ENCODE measurements at regions not wholly inside any gene's neighbourhood (a gene's known extent, or its start where the extent isn't known, plus 50 kb on each side); places are given as distances from the start of the nearest gene placed in this dataset.
"Not testable (repeated sequence)": the region's sequence is repeated elsewhere in the genome, so short reads cannot be mapped to it uniquely, and the experiment has no call there.

GRCh38 chr10:25738776-25739175, 195.3 kb upstream of the MYO3A start:
- H3K4me3 ChIP-seq (ENCODE audit: control insufficient read depth, low read depth, low read length), result no peak overlapping the region
- DNase-seq (ENCODE audit: low read depth), result no peak
- TF ChIP-seq, protein P1, sequence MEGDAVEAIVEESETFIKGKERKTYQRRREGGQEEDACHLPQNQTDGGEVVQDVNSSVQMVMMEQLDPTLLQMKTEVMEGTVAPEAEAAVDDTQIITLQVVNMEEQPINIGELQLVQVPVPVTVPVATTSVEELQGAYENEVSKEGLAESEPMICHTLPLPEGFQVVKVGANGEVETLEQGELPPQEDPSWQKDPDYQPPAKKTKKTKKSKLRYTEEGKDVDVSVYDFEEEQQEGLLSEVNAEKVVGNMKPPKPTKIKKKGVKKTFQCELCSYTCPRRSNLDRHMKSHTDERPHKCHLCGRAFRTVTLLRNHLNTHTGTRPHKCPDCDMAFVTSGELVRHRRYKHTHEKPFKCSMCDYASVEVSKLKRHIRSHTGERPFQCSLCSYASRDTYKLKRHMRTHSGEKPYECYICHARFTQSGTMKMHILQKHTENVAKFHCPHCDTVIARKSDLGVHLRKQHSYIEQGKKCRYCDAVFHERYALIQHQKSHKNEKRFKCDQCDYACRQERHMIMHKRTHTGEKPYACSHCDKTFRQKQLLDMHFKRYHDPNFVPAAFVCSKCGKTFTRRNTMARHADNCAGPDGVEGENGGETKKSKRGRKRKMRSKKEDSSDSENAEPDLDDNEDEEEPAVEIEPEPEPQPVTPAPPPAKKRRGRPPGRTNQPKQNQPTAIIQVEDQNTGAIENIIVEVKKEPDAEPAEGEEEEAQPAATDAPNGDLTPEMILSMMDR (conservative IDR thresholded peaks at IDR 0.05; ENCODE audit: control insufficient read depth, insufficient read depth, low read depth, low read length), result no peak

DNA sequence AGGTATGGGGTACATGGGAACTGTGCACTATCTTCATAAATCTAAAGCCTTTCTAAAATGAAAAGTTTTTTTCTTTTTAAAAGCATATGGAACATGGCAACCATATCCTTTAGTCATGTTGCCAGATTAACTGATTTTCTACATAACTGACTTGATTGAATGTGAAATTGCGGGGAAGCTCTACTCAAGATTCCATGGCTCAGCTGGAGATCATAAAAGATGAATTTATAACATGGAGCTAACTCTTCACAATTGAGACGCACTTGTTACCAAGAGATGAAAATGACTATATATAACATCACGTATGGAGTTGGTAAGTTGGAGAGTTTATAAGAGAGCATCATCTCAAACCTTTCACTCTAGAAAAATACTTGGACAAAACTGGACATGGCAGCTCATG, 190.2 kb upstream of the MYO3A start:
- TF ChIP-seq, protein P1 (conservative IDR thresholded peaks at IDR 0.05; ENCODE audit: control insufficient read depth, insufficient read depth, low read depth, low read length), result no peak
- DNase-seq (ENCODE audit: low read depth), result no peak
- H3K4me3 ChIP-seq (ENCODE audit: control insufficient read depth, low read depth, low read length), result no peak overlapping the region

GRCh38 chr10:25744574-25744973, 189.5 kb upstream of the MYO3A start:
- TF ChIP-seq, protein P1 (conservative IDR thresholded peaks at IDR 0.05; ENCODE audit: control insufficient read depth, insufficient read depth, low read depth, low read length), result no peak
- H3K4me3 ChIP-seq (ENCODE audit: control insufficient read depth, low read depth, low read length), result no peak overlapping the region
- DNase-seq (ENCODE audit: low read depth), result no peak

DNA sequence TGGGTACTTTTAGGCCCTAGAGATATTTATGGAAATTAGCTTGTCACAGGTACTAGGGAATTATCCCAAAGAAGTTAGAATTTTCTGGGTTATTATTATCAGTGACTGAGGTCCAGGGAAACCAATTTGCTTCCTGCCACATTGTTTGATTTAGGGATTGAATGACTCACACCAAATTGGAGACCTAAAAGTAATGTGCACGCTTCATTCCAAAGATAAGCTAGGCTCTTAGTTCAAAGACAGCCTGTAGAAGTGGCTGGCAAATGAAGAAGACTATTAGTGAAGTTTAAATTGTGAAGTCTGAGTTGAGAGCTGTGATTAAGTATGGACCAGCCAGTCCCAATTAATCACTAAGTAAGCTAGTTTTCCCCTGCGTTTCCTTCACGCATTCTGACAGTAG, 188.1 kb upstream of the MYO3A start:
- no peak for DNase-seq (ENCODE audit: low read depth)
- H3K4me3 ChIP-seq (ENCODE audit: control insufficient read depth, low read depth, low read length), result no peak overlapping the region
- TF ChIP-seq, protein P1 (conservative IDR thresholded peaks at IDR 0.05; ENCODE audit: control insufficient read depth, insufficient read depth, low read depth, low read length), result no peak

DNA sequence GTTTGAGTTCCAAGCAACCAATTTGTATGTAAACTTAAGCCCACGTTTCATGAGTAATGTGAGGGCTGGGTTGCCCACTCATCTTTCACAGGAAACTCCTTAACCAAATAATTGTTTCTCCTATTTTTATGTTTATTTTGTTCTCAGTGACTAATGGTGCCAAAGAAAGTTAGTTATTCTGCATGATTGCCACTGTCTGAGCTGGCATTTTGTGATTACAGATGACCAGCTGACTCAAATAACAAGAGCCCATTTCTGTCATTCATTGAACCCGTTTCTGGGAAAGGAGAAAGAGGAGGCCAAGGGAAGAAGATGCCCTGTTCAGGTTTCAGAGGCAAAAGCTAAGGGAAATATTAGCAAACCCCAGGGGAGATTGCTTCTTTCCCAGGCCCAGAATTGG, 186.9 kb upstream of the MYO3A start:
- H3K4me3 ChIP-seq (ENCODE audit: control insufficient read depth, low read depth, low read length), result no peak overlapping the region
- DNase-seq (ENCODE audit: low read depth), result no peak
- TF ChIP-seq, protein P1 (conservative IDR thresholded peaks at IDR 0.05; ENCODE audit: control insufficient read depth, insufficient read depth, low read depth, low read length), result no peak

- H3K4me3 ChIP-seq (ENCODE audit: control insufficient read depth, low read depth, low read length), result no peak overlapping the region
- DNase-seq (ENCODE audit: low read depth), result no peak
- TF ChIP-seq, protein P1 (conservative IDR thresholded peaks at IDR 0.05; ENCODE audit: control insufficient read depth, insufficient read depth, low read depth, low read length), result no peak
Observed at GRCh38 chr10:25748509-25748908, 185.5 kb upstream of the MYO3A start.

DNA sequence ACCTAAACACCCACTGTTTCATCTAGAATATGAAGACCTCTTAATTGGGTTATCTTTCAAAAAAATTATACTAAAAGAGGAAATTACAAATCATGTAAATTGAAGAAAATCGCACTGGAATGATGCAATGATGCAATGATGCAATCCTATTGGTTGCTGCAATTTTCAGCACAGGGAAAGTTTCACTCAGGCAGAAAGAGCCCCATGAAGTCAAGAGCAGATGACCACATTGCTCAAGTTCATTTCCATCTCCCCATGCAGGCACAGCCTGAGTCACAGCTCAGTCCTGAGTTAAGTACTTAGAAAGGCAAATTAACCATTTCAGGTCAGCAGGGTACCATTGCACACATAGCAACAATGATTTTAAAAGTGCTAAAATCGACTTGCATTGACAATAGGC, 180.3 kb upstream of the MYO3A start:
- H3K4me3 ChIP-seq (ENCODE audit: control insufficient read depth, low read depth, low read length), result no peak overlapping the region
- TF ChIP-seq, protein P1 (conservative IDR thresholded peaks at IDR 0.05; ENCODE audit: control insufficient read depth, insufficient read depth, low read depth, low read length), result no peak
- peak; percentile 36 for DNase-seq (ENCODE audit: low read depth)

DNA sequence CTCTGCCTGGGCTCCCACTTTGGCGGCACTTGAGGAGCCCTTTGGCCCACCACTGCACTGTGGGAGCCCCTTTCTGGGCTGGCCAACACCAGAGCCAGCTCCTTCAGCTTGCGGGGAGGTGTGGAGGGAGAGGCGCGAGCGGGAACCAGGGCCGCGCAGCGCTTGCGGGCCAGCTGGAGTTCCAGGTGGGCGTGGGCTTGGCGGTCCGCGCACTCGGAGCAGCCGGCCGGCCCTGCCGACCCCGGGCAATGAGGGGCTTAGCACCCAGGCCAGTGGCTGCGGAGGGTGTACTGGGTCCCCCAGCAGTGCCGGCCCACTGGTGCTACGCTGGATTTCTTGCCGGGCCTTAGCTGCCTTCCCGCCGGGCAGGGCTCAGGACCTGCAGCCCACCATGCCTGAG, 178.2 kb upstream of the MYO3A start:
- DNase-seq (ENCODE audit: low read depth); H3K4me3 ChIP-seq (ENCODE audit: control insufficient read depth, low read depth, low read length): not testable (repeated sequence)

Data from fibroblast of mammary gland (primary cell).